ENCODE measurements at regions not wholly inside any gene's neighbourhood (a gene's known extent, or its start where the extent isn't known, plus 50 kb on each side); places are given as distances from the start of the nearest gene placed in this dataset.

DNA sequence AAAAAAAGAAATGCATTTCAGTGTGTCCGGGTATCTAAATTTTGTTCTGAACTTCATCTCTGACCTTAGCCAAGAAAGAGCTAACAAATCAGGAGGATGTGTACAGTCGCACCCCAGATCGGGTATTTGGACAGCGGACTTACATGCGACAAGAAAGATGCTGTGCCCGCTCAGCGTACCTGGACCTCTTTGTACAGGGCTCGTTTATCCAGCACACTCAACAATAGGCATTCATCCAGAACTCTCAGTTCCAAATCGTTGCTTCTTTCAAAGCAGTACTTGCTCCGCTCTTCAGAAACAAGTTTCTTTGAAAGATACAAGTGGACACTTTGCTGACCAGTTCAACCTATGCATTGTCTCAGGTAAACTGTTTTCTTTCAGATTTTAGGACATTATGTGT, 191.7 kb downstream of the LY86 start:
- WGBS (ENCODE audit: extremely low coverage, insufficient read length, low lambda C conversion rate), result no CpG with 5 or more reads among the region's 10 CpGs
- H2BK20ac ChIP-seq (ENCODE audit: low read depth, low read length, poor library complexity, severe bottlenecking), result no peak overlapping the region
- H3K4me2 ChIP-seq (ENCODE audit: insufficient read depth, insufficient read length, low read length), result no peak overlapping the region
- no peak overlapping the region for H4K8ac ChIP-seq (replicated peaks; ENCODE audit: insufficient read length, low read depth, low read length)
- H3K4ac ChIP-seq (ENCODE audit: low read depth, low read length), result no peak overlapping the region
- H3K4me1 ChIP-seq (ENCODE audit: insufficient read depth, low read length), result peaks cover 3% of the 10 kb centered on the region; the same call in 1 of the 2 replicates
- no peak for DNase-seq
- H3K27ac Mint-ChIP-seq, result no peak overlapping the region
- H3K27me3 ChIP-seq (ENCODE audit: insufficient read depth, low read length), result no peaks in the 10 kb centered on the region
- H3K56ac ChIP-seq (ENCODE audit: insufficient read length, low read depth, low read length), result no peak overlapping the region
- H3K36me3 Mint-ChIP-seq (ENCODE audit: insufficient read depth in 1 of 3, low read depth in 3 of 3), result peaks cover 0 to 6% (median 0%) of the 10 kb centered on the region in 3 experiments; a peak in 1 of 7 replicates
- no peaks in the 10 kb centered on the region for H3K23me2 ChIP-seq (ENCODE audit: insufficient read length, low read depth, low read length, poor library complexity, severe bottlenecking)
- no peak overlapping the region for H4K5ac ChIP-seq (ENCODE audit: insufficient read length, low read depth, low read length)
- no peak overlapping the region for H4K91ac ChIP-seq (ENCODE audit: insufficient read length, low read depth, low read length)
- no peak overlapping the region for H2BK120ac ChIP-seq (ENCODE audit: low read depth, low read length, poor library complexity, severe bottlenecking)
- H3K4me3 Mint-ChIP-seq, result no peak overlapping the region
- H3K9me3 ChIP-seq (ENCODE audit: control insufficient read depth, low read depth, low read length), result no peaks in the 10 kb centered on the region
- H4K20me1 ChIP-seq (ENCODE audit: control insufficient read depth, insufficient read depth, insufficient read length), result no peaks in the 10 kb centered on the region
- no peak overlapping the region for H3K14ac ChIP-seq (ENCODE audit: insufficient read depth, low read length)
- no peak overlapping the region for H2BK12ac ChIP-seq (ENCODE audit: insufficient read length, low read depth, low read length)
- H3T11ph ChIP-seq (ENCODE audit: low read length), result no peak overlapping the region
- H3K9ac ChIP-seq (ENCODE audit: extremely low read depth, insufficient read length, low read length), result no peak overlapping the region
- peaks cover 2 to 7% of the 10 kb centered on the region in 2 experiments; a peak in 2 of 5 replicates for H3K9me3 Mint-ChIP-seq
- no peak overlapping the region for H2AK5ac ChIP-seq (ENCODE audit: insufficient read length, low read length)
- H3K27me3 Mint-ChIP-seq (ENCODE audit: low read depth), result peaks cover 2% of the 10 kb centered on the region; the same call in 1 of the 2 replicates
- peaks cover 4 to 8% of the 10 kb centered on the region in 2 experiments for H3K4me1 Mint-ChIP-seq
- no peaks in the 10 kb centered on the region for H3K79me2 ChIP-seq (ENCODE audit: insufficient read depth, low read length)
- no peak overlapping the region for H3K18ac ChIP-seq (ENCODE audit: insufficient read length, low read depth, low read length)
- no peak overlapping the region for H2BK5ac ChIP-seq (ENCODE audit: insufficient read length, low read length)
- H2BK15ac ChIP-seq (ENCODE audit: low read depth, low read length), result no peak overlapping the region
- no peak overlapping the region for H3K27ac ChIP-seq (ENCODE audit: insufficient read length, low read depth, low read length)
- no peaks in the 10 kb centered on the region for H3K79me1 ChIP-seq (ENCODE audit: insufficient read depth, low read depth, low read length, poor library complexity, severe bottlenecking)
- no peak overlapping the region for H3K23ac ChIP-seq (ENCODE audit: insufficient read length, low read depth, low read length)
- no peak overlapping the region for H2AFZ ChIP-seq (ENCODE audit: low read length)
- TF ChIP-seq CTCF (conservative IDR thresholded peaks at IDR 0.05), result no peak
